ENCODE measurements at regions not wholly inside any gene's neighbourhood (a gene's known extent, or its start where the extent isn't known, plus 50 kb on each side); places are given as distances from the start of the nearest gene placed in this dataset.

DNA sequence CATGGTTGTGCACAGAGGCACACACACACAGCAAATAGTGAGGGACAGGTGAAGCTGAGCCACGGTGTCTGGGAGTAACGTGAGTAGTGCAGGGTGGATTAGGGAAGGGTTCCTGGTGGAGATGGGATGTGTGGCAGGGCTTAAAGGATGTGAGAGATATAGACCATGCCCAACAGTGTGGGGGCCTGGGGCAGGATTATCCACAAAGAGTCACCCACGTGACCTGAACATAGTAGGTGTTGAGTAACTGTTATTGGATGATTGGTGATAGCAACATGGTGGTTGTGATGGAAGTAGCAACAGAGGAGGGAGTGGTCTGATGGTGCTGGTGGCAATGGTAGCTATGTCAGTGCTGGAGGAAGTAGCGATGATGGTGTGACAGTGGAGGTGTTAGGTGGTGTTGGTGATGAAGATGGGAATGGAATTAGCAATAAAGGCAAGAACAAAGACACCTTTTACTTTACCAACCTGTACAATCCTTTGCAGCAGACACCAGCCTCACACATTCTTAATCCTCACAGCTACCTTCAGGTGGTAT is 135.1 kb downstream of the MRPL14 start:
- TF ChIP-seq, protein P1, sequence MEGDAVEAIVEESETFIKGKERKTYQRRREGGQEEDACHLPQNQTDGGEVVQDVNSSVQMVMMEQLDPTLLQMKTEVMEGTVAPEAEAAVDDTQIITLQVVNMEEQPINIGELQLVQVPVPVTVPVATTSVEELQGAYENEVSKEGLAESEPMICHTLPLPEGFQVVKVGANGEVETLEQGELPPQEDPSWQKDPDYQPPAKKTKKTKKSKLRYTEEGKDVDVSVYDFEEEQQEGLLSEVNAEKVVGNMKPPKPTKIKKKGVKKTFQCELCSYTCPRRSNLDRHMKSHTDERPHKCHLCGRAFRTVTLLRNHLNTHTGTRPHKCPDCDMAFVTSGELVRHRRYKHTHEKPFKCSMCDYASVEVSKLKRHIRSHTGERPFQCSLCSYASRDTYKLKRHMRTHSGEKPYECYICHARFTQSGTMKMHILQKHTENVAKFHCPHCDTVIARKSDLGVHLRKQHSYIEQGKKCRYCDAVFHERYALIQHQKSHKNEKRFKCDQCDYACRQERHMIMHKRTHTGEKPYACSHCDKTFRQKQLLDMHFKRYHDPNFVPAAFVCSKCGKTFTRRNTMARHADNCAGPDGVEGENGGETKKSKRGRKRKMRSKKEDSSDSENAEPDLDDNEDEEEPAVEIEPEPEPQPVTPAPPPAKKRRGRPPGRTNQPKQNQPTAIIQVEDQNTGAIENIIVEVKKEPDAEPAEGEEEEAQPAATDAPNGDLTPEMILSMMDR (IDR thresholded peaks at IDR 0.05): no peak

DNA sequence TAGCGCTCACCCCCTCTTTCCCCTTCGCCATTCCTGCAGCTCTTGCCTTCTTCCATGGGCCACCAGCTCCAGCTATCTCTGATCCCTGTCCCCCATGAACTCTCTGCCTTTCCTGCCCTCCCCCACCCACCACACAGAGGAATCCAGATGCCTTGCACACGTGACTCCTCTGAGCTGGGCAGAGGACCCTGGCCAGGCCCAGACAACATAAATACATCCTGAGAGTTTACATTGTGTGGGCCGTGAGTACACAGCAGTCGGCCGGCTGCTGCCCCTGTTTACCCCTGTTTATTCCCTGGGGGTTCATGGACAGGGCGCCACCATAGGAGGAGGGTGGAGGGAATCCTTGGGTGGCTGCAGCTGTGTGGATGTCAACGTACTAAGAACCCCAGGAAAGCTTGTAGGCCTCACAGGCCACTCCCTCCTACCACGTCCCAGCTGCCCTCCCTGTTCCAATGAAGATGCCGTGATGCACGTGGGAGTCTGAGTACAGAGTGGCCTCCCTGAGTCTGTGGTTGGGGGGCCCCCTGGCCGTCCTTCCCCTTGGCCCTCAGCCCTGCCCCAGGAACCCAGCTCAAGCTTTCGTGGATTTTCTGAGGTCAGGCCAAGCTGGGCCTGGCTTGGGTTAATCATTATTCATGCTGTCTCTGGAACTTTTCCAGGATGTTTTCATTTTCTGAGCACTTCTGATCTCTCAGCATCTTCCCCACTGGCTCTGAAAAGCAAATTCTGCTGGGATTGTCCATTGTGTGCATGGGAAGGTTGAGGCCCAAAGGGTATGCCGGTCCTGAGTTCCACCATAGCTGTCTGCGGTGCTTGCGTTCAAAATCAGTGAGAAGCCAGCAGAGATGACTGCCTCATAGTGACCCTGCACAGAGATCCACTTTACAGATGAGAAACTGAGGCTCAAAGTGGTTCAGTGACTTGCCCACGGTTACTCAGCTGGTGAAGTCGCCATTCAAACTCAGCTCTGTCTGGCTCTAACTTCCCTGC is 136.3 kb downstream of the MRPL14 start:
- TF ChIP-seq, protein P1 (IDR thresholded peaks at IDR 0.05): no peak

DNA sequence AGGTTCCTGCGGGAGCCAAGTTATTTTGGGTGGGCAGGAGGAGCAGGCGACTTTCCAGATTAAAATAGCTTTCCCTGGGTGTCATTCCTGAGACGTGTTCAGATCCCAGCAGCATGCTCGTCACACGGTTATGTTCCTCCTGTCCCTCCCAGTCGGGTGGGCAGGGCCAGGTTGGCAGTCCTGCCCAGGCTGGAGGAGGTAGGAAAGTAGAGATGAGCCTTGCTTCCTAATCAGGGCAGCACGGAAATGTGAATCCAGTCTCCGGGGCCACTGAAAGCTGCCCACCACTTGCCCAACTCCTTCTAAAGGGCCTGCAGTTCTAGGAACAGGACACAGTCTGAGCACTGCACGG is 137.0 kb downstream of the MRPL14 start:
- TF ChIP-seq, protein P1 (IDR thresholded peaks at IDR 0.05): no peak

DNA sequence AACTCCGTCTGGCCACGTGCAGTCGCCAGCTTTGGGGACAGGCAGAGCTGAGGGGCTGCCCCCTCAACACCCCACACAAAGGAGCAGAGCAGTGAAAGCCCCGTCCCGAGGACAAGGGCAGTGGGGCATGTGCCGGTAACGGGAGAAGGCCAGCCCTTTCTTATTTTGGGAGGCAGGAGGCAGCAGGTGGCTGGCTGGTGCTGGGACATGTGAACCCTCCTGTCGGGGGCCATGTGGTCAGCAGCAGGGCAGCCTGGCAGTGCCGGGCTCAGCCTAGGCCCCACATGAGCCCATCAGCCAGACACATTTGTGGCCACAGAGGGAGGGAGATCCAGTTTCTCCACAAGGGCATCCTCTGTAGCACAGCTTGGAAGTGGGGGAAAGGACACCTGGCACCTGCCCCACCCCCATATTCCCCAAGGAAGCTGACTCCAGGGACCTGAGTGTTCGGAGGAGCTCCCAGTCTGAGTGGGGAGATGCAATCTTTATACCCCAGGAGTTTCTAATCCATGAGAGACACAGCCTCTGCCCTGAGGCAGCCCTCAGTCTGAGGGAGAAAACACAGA is 137.6 kb downstream of the MRPL14 start:
- TF ChIP-seq, protein P1 (IDR thresholded peaks at IDR 0.05): no peak

DNA sequence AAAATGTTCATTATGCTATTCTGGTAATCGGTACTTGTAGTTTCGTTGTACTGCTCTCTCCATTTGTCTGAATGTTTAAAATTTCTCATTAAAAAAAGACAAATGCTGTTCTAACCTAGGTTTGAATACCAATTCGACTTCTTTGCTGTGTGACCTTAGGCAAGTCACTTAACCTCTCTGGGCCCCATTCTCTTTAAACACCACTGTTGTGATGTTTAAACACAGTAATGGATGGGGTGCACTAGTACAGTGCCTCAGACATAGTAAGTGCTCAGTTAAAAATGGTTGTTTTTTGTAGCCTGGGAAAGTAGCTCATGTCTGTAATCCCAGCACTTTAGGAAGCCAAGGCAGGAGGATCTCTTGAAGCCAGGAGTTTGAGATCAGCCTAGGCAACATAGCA is 138.5 kb downstream of the MRPL14 start:
- TF ChIP-seq, protein P1 (IDR thresholded peaks at IDR 0.05): no peak

DNA sequence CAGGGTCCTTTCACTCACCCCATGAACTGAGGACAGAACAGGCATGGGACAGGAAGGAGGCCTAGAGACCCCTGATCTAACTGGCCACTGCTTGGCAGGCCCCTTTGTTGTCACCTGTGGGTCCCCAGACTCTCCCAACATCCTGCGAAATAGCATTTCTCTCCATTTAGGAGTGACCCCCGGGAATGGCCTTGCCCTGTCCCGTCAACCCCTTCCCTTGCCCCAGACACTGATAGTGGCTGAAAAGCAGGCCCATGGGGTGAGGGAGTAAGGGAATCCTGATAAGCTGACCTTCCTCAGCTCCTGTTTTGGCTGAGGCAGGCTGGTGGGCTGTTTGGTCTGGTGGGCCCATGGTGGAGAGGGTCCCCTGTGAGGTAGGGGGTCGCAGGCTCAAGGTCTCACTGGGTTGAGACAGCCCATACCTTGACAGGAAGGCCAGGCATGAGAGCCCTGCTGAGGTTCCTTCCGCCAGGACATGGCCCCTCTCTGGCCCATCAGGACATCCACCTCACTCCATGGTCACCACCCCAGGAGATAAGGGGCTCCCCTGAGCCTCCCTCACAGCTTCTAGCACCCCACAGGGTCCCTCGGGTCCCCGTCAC is 139.3 kb downstream of the MRPL14 start:
- TF ChIP-seq, protein P1 (IDR thresholded peaks at IDR 0.05): no peak

DNA sequence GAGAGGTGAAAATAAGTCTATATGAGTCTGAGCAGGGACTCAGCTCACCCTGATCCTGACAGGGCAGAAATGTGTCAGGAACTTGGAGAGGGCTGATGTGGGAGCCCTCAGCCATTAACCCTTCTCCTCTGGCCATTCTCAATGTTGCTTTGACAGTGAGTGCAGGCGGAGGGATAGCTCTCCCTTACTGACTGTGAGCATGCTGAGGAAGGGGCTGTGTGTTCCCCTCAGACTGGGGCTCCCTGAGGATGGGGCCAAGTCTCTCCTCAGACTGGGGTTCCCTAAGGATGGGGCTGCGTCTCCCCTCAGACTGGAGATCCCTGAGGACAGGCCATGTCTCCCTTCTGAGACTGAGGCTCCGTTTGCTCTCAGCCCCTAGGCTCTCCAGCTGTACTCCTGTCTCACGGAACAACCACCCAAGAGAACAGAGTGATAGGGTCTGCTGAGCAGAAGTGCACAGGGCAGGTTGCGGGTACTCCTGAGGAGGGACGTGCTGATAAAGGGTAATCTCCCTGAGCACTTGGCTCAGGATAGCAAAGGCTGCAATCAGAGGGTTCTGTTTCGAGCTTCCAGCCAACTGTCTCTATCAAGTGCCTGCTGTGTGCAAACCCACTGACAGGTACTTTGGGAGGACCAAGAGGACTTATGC is 141.0 kb downstream of the MRPL14 start:
- TF ChIP-seq, protein P1 (IDR thresholded peaks at IDR 0.05): no peak

All from LNCAP (cell line).